Fibroblast of lung (primary cell): ENCODE measurements at regions not wholly inside any gene's neighbourhood (a gene's known extent, or its start where the extent isn't known, plus 50 kb on each side); places are given as distances from the start of the nearest gene placed in this dataset.

ENCODE experiments used
- CTCF ChIP-seq, 2 donors: IDR thresholded peaks in 1 of 2; conservative IDR thresholded peaks in 1 of 2; 1 replicate in 1 of 2; 2 replicates in 1 of 2; pipeline ENCODE4 v1.5.1; 2011 to 2012; ENCODE audit warnings: low read length in 2 of 2, control low read depth in 1 of 2, inconsistent platforms in 1 of 2, low read depth in 1 of 2, mild to moderate bottlenecking in 1 of 2
- EZH2 ChIP-seq: IDR thresholded peaks from 2 replicates; pipeline ENCODE4 v1.5.1; 2012; ENCODE audit warnings: low read length, control low read depth, mild to moderate bottlenecking; ENCODE audit errors: missing control alignments

DNA sequence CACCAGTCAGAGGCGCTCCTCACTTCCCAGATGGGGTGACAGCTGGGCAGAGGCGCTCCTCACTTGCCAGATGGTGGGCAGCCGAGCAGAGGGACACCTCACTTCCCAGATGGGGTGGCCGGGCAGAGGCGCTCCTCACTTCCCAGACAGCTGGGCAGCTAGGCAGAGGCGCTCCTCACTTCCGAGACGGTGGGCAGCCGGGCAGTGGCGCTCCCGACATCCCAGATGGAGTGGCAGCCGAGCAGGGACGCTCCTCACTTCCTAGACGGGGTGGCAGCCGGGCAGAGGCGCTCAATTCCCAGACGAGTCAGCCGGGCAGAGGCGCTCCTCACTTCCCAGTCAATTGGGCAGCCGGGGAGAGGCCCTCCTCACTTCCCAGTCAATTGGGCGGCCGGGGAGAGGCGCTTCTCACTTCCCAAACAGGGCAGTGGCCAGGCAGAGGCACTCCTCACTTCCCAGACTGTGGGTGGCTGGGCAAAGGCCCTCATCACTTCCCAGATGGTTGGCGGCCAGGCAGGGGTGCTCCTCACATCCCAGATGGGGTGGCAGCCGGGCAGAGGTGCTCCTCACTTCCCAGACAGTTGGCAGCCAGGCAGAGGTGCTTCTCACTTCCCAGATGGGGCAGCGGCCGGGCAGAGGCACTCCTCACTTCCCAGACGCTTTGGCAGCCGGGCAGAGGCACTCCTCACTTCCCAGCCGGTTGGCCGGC is 143.8 kb upstream of the ARID2 start:
- TF ChIP-seq CTCF (conservative IDR thresholded peaks at IDR 0.05 in 1 of 2, IDR thresholded peaks at IDR 0.05 in 1 of 2; ENCODE audit: low read depth in 1 of 2, low read length in 2 of 2) (no peak), EZH2 (no peak)
